Ascending aorta (tissue), 2 donors: ENCODE measurements at regions not wholly inside any gene's neighbourhood (a gene's known extent, or its start where the extent isn't known, plus 50 kb on each side); places are given as distances from the start of the nearest gene placed in this dataset.

Experiments used
- DNase-seq, 2 donors: peaks; one replicate each; pipeline ENCODE4 v3.0.0-alpha.2; 2019; ENCODE audit warnings: low spot score in 2 of 2
- H3K27ac ChIP-seq, 2 donors: fragments of 200-600 bp; sonication (generic); one replicate each; pipeline ENCODE4 v1.5.1; 2016 to 2017; ENCODE audit warnings: mild to moderate bottlenecking in 1 of 2
- H3K27me3 ChIP-seq: fragments of 200-600 bp; sonication (generic); one replicate; pipeline ENCODE4 v1.5.1; 2017
- H3K36me3 ChIP-seq, 2 donors: fragments of 200-600 bp; sonication (generic); one replicate each; pipeline ENCODE4 v1.5.1; 2016
- H3K4me1 ChIP-seq, 2 donors: fragments of 200-600 bp; sonication (generic); one replicate each; pipeline ENCODE4 v1.5.1; 2016 to 2017; ENCODE audit warnings: mild to moderate bottlenecking in 1 of 2
- H3K4me3 ChIP-seq, 2 donors: fragments of 200-600 bp; sonication (generic); one replicate each; pipeline ENCODE4 v1.5.1; 2016 to 2017; ENCODE audit warnings: mild to moderate bottlenecking in 1 of 2
- H3K9me3 ChIP-seq, 2 donors: fragments of 200-600 bp; sonication (generic); one replicate each; pipeline ENCODE4 v1.5.1; 2016
- intact Hi-C: fragments of 100-400 bp; cut with DNase I; formaldehyde crosslinking; loops from one replicate; pipeline ENCODE4 v1.15.1; 2023
- TF ChIP-seq, protein P1 (sequence below), 3 experiments: fragments of 200-600 bp in 2 of 3; fragments of 450-650 bp in 1 of 3; sonication (generic) in 2 of 3; IDR thresholded peaks; one replicate each; pipeline ENCODE4 v1.5.1; 2016 to 2019; ENCODE audit warnings: antibody characterized with exemption in 3 of 3, mild to moderate bottlenecking in 1 of 3, moderate library complexity in 1 of 3

DNA sequence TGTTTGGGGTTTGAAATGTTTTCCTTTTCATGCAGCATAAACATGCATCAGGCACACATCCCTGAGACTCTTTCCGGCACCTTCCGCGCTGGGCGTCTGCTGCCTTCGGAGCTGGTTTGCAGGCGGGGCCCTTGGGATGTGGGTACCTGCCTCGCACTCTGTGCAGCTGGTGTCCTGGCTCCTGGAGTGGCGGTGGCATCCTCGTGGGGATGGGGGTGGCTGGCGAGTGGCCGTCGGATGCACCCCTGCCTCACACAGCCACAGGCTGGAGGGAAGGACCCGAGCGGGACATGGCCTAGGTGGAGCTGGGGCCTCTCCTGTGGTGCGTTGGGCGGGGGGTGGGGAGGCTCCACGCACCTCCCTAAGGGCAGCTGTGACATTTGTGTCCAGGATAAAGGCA, 68.5 kb upstream of the ADGRA1 start:
- no peak for DNase-seq
- no peaks in the 10 kb centered on the region for H3K27me3 ChIP-seq
- H3K36me3 ChIP-seq = no peaks in the 10 kb centered on the region
- no peak overlapping the region for H3K27ac ChIP-seq
- no peak overlapping the region for H3K4me3 ChIP-seq
- H3K4me1 ChIP-seq = no peaks in the 10 kb centered on the region
- TF ChIP-seq, protein P1, sequence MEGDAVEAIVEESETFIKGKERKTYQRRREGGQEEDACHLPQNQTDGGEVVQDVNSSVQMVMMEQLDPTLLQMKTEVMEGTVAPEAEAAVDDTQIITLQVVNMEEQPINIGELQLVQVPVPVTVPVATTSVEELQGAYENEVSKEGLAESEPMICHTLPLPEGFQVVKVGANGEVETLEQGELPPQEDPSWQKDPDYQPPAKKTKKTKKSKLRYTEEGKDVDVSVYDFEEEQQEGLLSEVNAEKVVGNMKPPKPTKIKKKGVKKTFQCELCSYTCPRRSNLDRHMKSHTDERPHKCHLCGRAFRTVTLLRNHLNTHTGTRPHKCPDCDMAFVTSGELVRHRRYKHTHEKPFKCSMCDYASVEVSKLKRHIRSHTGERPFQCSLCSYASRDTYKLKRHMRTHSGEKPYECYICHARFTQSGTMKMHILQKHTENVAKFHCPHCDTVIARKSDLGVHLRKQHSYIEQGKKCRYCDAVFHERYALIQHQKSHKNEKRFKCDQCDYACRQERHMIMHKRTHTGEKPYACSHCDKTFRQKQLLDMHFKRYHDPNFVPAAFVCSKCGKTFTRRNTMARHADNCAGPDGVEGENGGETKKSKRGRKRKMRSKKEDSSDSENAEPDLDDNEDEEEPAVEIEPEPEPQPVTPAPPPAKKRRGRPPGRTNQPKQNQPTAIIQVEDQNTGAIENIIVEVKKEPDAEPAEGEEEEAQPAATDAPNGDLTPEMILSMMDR (IDR thresholded peaks at IDR 0.05) = no peak
- intact Hi-C loops = no loop called here
- H3K9me3 ChIP-seq = no peaks in the 10 kb centered on the region

DNA sequence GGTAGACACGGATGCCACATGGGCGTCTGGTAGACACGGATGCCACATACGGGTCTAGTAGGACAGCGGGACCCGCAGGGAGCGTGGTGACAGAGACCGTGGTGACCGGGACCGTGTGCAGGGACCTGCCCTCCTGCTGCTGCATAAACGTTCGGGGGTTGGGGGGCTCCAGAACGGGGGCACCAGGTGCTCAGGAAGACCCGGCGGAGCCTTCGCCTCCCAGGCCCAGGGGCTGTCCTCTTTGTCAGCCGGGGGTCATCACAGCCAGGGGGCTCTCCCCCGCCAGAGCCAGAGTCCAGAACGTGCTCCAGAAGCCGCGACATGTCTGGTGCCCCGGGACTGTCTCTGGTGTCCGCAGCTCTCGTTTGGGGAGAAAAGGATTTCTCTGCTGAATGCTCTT, 69.2 kb upstream of the ADGRA1 start:
- H3K27me3 ChIP-seq = no peaks in the 10 kb centered on the region

DNA sequence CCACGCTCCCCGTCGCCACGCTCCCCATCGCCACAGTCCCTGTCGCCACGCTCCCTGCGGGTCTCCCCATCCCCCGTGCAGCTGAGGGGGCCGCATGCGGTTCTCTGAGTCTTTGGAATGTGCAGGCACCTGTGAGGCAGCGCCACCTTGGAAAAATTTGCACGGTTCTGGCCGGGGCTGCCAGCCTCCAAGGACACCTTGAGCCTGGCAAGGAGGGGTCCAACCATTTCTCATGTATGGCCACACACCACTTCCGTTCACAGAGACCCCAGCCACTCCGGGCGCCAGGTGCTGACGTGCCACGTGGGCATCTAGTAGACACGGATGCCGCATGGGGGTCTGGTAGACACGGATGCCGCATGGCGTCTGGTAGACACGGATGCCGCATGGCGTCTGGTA, 70.5 kb upstream of the ADGRA1 start:
- Histone ChIP-seq H3K4me1 (no peaks in the 10 kb centered on the region), H3K9me3 (no peaks in the 10 kb centered on the region), H3K27ac (no peak overlapping the region), H3K27me3 (no peaks in the 10 kb centered on the region), H3K4me3 (no peak overlapping the region), H3K36me3 (no peaks in the 10 kb centered on the region)
- intact Hi-C loops = no loop called here
- DNase-seq = no peak
- TF ChIP-seq, protein P1 (IDR thresholded peaks at IDR 0.05) = no peak

More for the DNA sequence above, 69.2 kb upstream of the ADGRA1 start:
- TF ChIP-seq, protein P1 (IDR thresholded peaks at IDR 0.05) = no peak
- H3K4me3 ChIP-seq = no peak overlapping the region
- no peaks in the 10 kb centered on the region for H3K9me3 ChIP-seq
- DNase-seq = no peak
- no peaks in the 10 kb centered on the region for H3K36me3 ChIP-seq
- no peaks in the 10 kb centered on the region for H3K4me1 ChIP-seq
- H3K27ac ChIP-seq = no peak overlapping the region
- intact Hi-C loops = no loop called here

DNA sequence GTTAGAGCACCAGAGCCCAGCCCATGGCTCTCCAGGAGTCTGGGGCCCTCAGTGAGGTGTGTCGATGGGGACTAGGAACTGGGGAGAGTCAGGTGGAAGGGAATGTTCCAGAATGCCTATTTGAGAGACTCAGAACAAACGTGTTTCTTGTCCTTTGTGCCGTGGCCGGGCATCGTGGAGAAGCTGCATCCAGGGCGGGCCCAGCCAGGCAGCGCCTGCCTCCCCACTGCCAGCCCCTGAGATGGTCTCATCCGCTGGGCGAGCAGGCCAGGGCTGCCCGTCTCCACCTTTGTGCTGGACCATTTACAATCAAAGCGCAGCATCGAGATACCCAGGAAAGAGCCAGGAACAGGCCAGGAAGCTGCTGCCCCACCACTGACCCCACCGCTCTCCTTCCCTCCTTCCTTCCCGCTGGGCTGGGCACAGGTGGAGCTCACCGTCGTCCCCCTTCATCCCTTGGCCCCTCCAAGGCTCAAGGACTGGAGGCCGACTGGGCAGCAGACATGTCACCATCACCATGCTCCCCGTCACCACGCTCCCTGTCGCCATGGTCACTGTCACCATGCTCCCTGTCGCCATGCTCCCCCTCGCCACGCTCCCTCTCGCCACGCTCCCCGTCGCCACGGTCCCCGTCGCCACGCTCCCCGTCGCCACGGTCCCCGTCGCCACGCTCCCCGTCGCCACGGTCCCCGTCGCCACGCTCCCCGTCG, 71.1 kb upstream of the ADGRA1 start:
- no peak overlapping the region for H3K4me3 ChIP-seq
- H3K4me1 ChIP-seq = no peaks in the 10 kb centered on the region
- no peaks in the 10 kb centered on the region for H3K36me3 ChIP-seq
- no peak for DNase-seq
- H3K9me3 ChIP-seq = no peaks in the 10 kb centered on the region
- H3K27me3 ChIP-seq = no peaks in the 10 kb centered on the region
- H3K27ac ChIP-seq = no peak overlapping the region
- TF ChIP-seq, protein P1 (IDR thresholded peaks at IDR 0.05) = no peak
- intact Hi-C loops = no loop called here

DNA sequence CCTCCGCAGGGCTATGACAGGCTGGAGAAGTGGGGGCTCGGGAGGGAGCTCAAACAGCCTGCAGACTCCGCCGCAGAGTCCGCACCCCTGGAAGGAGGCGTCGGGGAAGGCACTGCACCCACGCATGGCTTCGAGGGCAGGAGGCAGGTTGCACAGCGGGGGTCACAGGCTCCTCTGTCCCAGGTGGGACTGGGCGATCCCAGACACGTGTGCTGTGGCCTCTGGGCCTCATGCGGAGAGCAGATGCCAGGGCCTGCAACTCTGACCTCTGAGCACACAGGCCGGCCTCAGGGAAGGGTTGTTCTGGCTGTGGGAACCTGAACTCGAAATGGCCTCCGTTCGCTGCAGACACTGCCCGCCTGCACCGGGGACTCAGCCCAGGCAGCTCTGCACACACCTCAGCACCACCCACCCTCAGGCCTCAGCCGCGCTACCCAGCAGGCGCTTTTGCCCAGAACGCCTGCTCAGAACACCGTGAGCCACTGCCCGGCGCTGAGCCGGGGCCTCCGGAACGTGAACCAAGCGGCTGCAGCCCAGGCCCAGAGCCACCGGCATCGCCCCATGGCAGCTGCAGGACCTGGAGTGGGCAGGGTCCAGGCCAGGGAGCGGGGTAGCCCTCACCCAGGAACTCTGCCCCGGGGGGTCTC, 71.8 kb upstream of the ADGRA1 start:
- H3K9me3 ChIP-seq = no peaks in the 10 kb centered on the region
- intact Hi-C loops = no loop called here
- no peak overlapping the region for H3K27ac ChIP-seq
- TF ChIP-seq, protein P1 (IDR thresholded peaks at IDR 0.05) = no peak
- H3K4me3 ChIP-seq = no peak overlapping the region
- H3K4me1 ChIP-seq = no peaks in the 10 kb centered on the region
- H3K27me3 ChIP-seq = no peaks in the 10 kb centered on the region
- H3K36me3 ChIP-seq = no peaks in the 10 kb centered on the region
- no peak for DNase-seq
